GM19397 (cell line): ENCODE measurements at regions not wholly inside any gene's neighbourhood (a gene's known extent, or its start where the extent isn't known, plus 50 kb on each side); places are given as distances from the start of the nearest gene placed in this dataset.

Experiments
- ATAC-seq: cut with Tn5 transposase; IDR thresholded peaks from one replicate; pipeline ENCODE4 v1.9.1; 2021; ENCODE audit warnings: mild to moderate bottlenecking, moderate library complexity; ENCODE audit not compliant: unreplicated experiment

- ATAC-seq: no peak
These were observed 177.8 kb downstream of the SIPA1L2 start for GRCh38 chr1:232452117-232452516.

- ATAC-seq: no peak
These were observed 178.4 kb downstream of the SIPA1L2 start for GRCh38 chr1:232451506-232451905.

DNA sequence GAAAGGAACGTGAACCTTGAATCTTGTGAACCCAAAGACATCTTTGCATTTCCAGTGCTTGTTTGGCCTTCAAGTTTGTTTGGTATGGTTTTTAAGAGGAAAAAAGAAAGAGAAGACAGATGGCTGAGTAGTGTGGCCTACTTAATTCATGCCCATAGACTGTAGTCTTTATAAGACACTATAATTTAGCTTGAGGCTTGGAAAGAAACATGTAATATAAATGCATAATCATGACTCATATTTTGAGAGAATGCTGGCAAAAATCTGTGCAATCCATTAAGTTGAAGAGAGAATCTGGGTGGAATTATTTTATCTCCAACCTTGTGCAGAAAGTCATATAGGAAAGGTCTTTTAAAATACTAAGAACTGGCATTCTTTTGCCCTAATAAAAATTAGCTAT lies 179.3 kb downstream of the SIPA1L2 start:
- no peak for ATAC-seq

- no peak for ATAC-seq
These were observed 182.8 kb downstream of the SIPA1L2 start for GRCh38 chr1:232447125-232447524.

- ATAC-seq: no peak
These were observed 184.4 kb downstream of the SIPA1L2 start for GRCh38 chr1:232445361-232446106.

DNA sequence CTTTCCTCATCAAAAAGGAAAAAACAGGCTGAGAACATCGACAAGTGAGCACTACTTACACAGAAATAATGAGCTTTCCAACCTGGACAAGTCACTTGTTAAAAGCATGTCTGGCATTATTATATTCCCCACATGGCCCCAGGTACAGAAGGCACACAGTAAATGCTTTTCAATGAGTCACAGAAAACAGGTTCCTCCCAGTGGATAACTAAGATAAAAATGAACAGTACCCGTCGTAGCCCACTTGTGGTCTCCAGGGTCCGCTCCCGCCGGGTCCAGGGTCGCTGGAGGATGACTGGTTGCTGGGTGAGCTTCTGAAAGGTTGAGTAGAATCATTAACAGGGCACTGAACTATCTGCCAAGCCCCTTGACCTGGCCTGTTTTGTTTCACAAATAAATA lies 186.6 kb downstream of the SIPA1L2 start:
- ATAC-seq: no peak

DNA sequence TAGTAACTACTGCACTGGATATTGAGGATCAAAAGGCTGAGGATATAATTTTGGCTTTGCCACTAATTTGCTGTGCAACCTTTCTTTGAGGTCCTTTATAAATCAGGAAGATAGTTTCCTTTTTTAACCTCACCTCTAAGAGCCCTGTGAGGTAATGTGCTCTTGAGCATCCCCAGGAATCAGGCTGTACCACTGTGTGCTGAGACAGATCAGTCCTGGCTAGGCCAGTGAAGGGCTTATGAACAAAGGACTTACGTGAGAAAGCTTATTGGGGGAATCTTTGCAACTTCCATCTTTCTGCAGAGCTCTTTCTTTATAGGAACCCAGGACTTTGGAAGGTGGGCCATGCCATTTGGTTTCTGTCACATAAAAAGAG lies 188.9 kb downstream of the SIPA1L2 start:
- no peak for ATAC-seq

DNA sequence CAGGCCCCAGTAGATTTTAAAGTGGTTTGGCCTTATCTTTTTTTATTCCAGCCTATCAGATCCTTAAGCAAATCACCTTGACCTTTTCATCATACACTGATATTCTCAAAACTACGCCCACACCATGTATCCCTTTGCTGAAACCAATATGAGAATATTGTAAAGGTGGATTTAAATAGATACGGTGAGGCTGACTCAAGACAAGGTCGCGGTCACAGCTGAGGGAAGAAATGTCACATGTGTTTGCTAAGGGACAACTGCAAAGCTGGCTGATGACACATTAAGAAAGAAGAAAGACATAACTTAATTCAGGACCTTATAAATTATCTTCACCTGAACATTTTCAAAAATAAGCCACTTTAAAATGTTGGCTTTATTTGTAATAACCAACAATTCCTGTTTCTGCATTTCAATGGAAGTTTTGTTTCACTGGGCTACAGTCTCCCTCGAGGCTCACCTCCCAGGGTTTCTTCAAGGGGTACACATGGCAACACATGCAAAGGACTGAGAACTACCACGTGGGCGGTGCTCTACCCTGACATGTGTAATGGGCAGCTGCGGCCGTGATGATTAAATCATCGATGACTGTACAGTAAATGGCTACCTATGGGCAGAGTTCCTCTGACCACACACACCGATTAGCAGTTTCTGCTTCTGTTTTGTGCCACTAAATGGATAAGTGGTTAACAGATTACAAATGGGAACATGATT lies 189.5 kb downstream of the SIPA1L2 start:
- no peak for ATAC-seq

- ATAC-seq: no peak
These were observed 190.9 kb downstream of the SIPA1L2 start for GRCh38 chr1:232439011-232439410.

DNA sequence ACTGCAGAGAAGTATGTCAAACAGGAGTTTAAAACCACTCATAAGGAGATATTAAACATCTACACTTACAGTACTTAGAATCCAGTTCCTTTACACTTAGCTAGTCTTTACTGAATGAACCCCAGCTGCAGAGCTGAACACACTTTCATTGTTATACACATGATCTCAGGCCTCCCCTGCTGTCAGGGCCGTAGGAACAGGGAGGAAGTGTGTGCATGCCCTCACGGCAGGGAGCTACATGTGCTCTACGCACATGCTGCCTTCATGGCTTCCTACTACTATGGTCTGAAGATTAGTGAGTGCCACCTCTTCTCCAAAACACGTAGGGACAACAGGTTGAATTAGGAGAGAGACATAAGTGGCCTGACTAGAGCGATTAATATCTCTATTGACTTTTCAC lies 191.5 kb downstream of the SIPA1L2 start:
- ATAC-seq: no peak

DNA sequence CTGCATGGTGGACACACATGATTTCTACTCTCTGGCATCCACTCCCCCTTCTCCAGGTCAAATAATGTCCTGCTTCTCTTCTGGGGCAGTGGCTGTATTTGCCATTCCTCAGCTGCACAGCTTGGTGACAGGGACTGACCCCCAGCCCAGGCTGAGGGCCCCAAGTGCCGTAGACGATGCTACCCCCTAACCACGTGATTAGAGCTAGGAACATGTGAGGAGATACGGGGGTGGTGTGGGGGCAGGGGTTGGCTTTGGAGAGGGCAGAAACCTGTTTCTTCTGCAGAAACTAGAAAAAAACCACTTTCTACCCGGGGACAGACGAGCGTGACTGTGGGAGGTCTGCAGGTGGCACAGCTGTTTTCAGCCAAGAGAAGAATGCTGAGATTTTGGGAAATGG lies 192.4 kb downstream of the SIPA1L2 start:
- ATAC-seq: no peak

DNA sequence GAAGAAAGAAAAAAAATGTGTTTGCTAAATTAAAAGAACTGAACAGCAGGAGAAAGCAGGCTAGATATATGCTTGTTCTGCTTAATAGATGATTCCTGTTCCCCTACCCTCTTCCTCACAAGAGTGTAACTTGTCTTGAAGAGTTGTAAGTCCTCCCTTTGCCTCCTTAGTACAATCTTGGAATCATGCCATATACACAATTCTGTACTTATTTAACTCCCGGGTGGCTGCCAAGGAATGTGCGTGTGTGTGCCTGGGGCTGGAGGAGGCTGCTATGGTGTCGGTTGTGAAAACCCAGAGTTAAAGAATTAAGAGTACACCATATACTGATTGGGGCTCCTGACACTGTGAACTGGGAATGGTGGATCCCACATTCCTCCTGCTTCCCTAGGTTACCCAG lies 194.2 kb downstream of the SIPA1L2 start:
- ATAC-seq: no peak

GRCh38 chr1:232432313-232432712 lies 197.6 kb downstream of the SIPA1L2 start:
- ATAC-seq: no peak

DNA sequence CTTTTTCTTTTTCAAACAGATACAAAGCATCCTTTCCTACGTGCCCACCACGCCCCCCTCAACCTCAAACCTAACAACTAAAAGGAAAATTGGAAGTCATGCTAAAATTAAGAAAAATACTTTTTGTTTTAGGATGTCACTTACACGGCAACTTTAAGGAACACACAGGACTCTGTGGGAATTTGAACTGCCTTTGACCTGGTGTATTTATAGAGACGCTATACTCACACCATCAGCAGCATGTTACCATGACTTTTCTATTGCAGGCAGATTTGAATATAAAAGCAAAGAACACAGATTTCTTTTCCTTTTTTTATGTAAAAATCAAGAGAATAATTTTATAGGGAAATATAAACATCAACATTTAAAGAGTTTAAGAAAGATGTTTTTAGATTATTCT lies 198.2 kb downstream of the SIPA1L2 start:
- no peak for ATAC-seq

DNA sequence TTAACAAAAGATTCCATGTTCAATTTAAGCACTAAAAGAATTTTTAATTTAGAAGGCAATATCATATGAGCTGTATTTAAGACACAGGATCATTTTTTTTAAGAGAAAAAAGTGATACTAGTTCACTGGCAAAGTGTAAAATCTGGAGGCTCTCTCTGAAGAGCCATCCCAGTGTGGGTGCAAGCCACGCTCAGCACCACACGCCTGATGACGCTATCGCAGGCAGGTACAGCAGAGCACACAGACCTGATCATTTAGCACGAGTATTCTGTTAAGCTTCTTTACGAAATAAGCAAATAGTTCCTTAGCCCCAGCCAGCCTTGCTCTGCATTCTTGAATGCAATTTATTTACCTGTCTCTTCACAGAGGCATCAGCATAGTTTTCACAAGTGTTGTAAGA lies 198.6 kb downstream of the SIPA1L2 start:
- ATAC-seq: no peak

GRCh38 chr1:232430467-232430866 lies 199.5 kb downstream of the SIPA1L2 start:
- no peak for ATAC-seq

- ATAC-seq: no peak
These were observed 201.0 kb downstream of the SIPA1L2 start for GRCh38 chr1:232428786-232429530.

- no peak for ATAC-seq
These were observed 201.8 kb downstream of the SIPA1L2 start for GRCh38 chr1:232428036-232428645.

GRCh38 chr1:232426801-232427200 lies 203.1 kb downstream of the SIPA1L2 start:
- no peak for ATAC-seq

GRCh38 chr1:232425421-232425820 lies 204.5 kb downstream of the SIPA1L2 start:
- no peak for ATAC-seq

DNA sequence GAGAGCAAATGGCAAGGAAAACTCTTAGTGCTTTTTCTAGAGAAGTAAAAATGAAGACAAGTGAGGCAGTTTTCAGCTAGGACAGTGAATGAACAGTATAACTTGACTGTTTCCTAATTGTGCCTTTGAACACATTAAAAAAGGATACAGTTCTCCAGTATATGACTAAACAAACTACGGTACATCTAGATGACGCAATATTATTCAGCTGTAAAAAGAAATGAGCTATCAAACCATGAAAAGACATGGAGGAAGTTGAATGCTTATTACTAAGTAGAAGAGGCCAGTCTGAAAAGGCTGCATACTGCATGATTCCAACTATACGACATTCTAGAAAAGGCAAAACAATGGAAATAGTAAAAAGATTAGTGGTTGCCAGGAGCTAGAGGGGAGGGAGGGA lies 206.3 kb downstream of the SIPA1L2 start:
- no peak for ATAC-seq
